OCI-LY7 (cell line): ENCODE measurements at regions not wholly inside any gene's neighbourhood (a gene's known extent, or its start where the extent isn't known, plus 50 kb on each side); places are given as distances from the start of the nearest gene placed in this dataset.

Source experiments
- BruUV-seq: library from RNA; stranded (reverse); fragments of 400-500 nt; replicated peaks from 2 replicates; lab custom pipeline; 2021; lab: Mats Ljungman, UMichigan
- CTCF ChIA-PET: fragments of 300-600 bp; sonication (Branson Sonifier 250); formaldehyde crosslinking; loops from one replicate; lab custom pipeline; 2022; ENCODE audit warnings: antibody characterized with exemption; ENCODE audit not compliant: unreplicated experiment; lab: Charles Lee
- POLR2A ChIA-PET: fragments of 300-600 bp; sonication (Branson Sonifier 250); formaldehyde crosslinking; loops from one replicate; lab custom pipeline; 2022; ENCODE audit warnings: antibody characterized with exemption; lab: Charles Lee
- DNase-seq: peaks from one replicate; pipeline ENCODE4 v3.0.0-alpha.2; 2015; ENCODE audit warnings: low spot score
- H2AFZ ChIP-seq: fragments of 200-600 bp; sonication (generic), shearing (Covaris generic); 2 replicates; pipeline ENCODE4 v1.6.1; 2014; ENCODE audit warnings: mild to moderate bottlenecking, antibody characterized with exemption, low read length, moderate library complexity
- H3K27ac ChIP-seq: fragments of 200-600 bp; sonication (generic); 2 replicates; pipeline ENCODE4 v1.5.1; 2014; ENCODE audit warnings: mixed run types, low read depth, mild to moderate bottlenecking, moderate library complexity, low read length, inconsistent platforms; ENCODE audit not compliant: poor library complexity, severe bottlenecking
- H3K36me3 ChIP-seq: fragments of 200-600 bp; sonication (generic); 2 replicates; pipeline ENCODE4 v1.6.1; 2014; ENCODE audit warnings: mild to moderate bottlenecking, antibody characterized with exemption, low read length, moderate library complexity, mixed read lengths; ENCODE audit not compliant: insufficient read depth
- H3K4me1 ChIP-seq: fragments of 200-600 bp; sonication (generic); 2 replicates; pipeline ENCODE4 v1.5.1; 2014; ENCODE audit warnings: mild to moderate bottlenecking, low read length; ENCODE audit not compliant: insufficient read depth, poor library complexity, severe bottlenecking
- H3K4me2 ChIP-seq: fragments of 200-600 bp; sonication (generic); 2 replicates; pipeline ENCODE4 v1.6.1; 2014; ENCODE audit warnings: mild to moderate bottlenecking, low read length
- H3K4me3 ChIP-seq: fragments of 200-600 bp; sonication (generic); 2 replicates; pipeline ENCODE4 v1.5.1; 2014; ENCODE audit warnings: mild to moderate bottlenecking, low read depth, low read length; ENCODE audit not compliant: poor library complexity, severe bottlenecking
- H3K79me2 ChIP-seq: fragments of 200-600 bp; sonication (generic); 2 replicates; pipeline ENCODE4 v1.6.1; 2016; ENCODE audit warnings: low read depth, mild to moderate bottlenecking, low read length, moderate library complexity, mixed read lengths; ENCODE audit not compliant: insufficient read depth
- H3K9me2 ChIP-seq: fragments of 200-600 bp; sonication (generic); 2 replicates; pipeline ENCODE4 v1.6.1; 2016; ENCODE audit warnings: mild to moderate bottlenecking, low read length, mixed read lengths; ENCODE audit not compliant: insufficient read depth
- H3K9me3 ChIP-seq: fragments of 200-600 bp; sonication (generic); 2 replicates; pipeline ENCODE4 v1.6.1; 2014; ENCODE audit warnings: mild to moderate bottlenecking, mixed run types, low read length, mixed read lengths
- H4K20me1 ChIP-seq: fragments of 200-600 bp; sonication (generic); 2 replicates; pipeline ENCODE4 v1.6.1; 2014; ENCODE audit warnings: mild to moderate bottlenecking, antibody characterized with exemption, low read length, moderate library complexity, mixed read lengths; ENCODE audit not compliant: insufficient read depth
- CTCF ChIP-seq: fragments of 200-600 bp; sonication (generic); conservative IDR thresholded peaks from 2 replicates; pipeline ENCODE4 v1.5.1; 2014; ENCODE audit warnings: mild to moderate bottlenecking, antibody characterized with exemption, low read length, moderate library complexity, mixed read lengths
- EZH2phosphoT487 ChIP-seq: fragments of 200-600 bp; sonication (generic); IDR thresholded peaks from 2 replicates; pipeline ENCODE4 v1.6.1; 2018; ENCODE audit warnings: low read depth, borderline replicate concordance, mild to moderate bottlenecking, mixed run types, antibody characterized with exemption, low read length, moderate library complexity, mixed read lengths
- intact Hi-C: fragments of 100-400 bp; cut with micrococcal nuclease; formaldehyde crosslinking; loops from one replicate; pipeline ENCODE4 v1.10.0; 2022; ENCODE audit not compliant: unreplicated experiment

GRCh38 chr13:34430294-34430693 lies 511.8 kb upstream of the NBEA start:
- intact Hi-C loops, result no loop called here
- ChIA-PET POLR2A (interaction anchor here (1.4 kb wide), 1 partner anchor 14 kb away, joined by 3 read pairs; no protein-coding TSS in a partner anchor), CTCF (no interaction called here)
- Histone ChIP-seq H3K9me3 (no peaks in the 10 kb centered on the region), H3K9me2 (no peaks in the 10 kb centered on the region), H3K4me1 (no peaks in the 10 kb centered on the region), H3K36me3 (no peaks in the 10 kb centered on the region), H2AFZ (no peak overlapping the region), H3K79me2 (no peaks in the 10 kb centered on the region), H3K4me3 (no peak overlapping the region), H4K20me1 (no peaks in the 10 kb centered on the region), H3K4me2 (no peak overlapping the region), H3K27ac (no peak overlapping the region)
- BruUV-seq, result no TSS peak
- no peak for DNase-seq
- TF ChIP-seq CTCF (no peak), EZH2phosphoT487 (no peak)

- no peak for DNase-seq
- no peak overlapping the region for H3K4me3 ChIP-seq
- no TSS peak for BruUV-seq
- ChIA-PET POLR2A (interaction anchor here (0.8 to 1.0 kb wide), 3 partner anchors 36 to 61 kb away, joined by 3 to 5 read pairs (median 3); no protein-coding TSS in a partner anchor), CTCF (no interaction called here)
- no peak overlapping the region for H3K4me2 ChIP-seq
- no peak for TF ChIP-seq EZH2phosphoT487
- TF ChIP-seq CTCF, result no peak
- H3K79me2 ChIP-seq, result no peaks in the 10 kb centered on the region
- H3K4me1 ChIP-seq, result no peaks in the 10 kb centered on the region
- no peaks in the 10 kb centered on the region for H3K36me3 ChIP-seq
- no peaks in the 10 kb centered on the region for H3K9me3 ChIP-seq
- H2AFZ ChIP-seq, result no peak overlapping the region
- intact Hi-C loops, result no loop called here
- no peaks in the 10 kb centered on the region for H3K9me2 ChIP-seq
- H3K27ac ChIP-seq, result no peak overlapping the region
- H4K20me1 ChIP-seq, result no peaks in the 10 kb centered on the region
Observed at GRCh38 chr13:34431827-34432581, 510.1 kb upstream of the NBEA start.

GRCh38 chr13:34435338-34435737 lies 506.7 kb upstream of the NBEA start:
- no peak overlapping the region for H3K27ac ChIP-seq
- no TSS peak for BruUV-seq
- intact Hi-C loops, result no loop called here
- no peak overlapping the region for H2AFZ ChIP-seq
- no peaks in the 10 kb centered on the region for H3K36me3 ChIP-seq
- ChIA-PET POLR2A (interaction anchor here (0.6 kb wide), 1 partner anchor 36 kb away, joined by 4 read pairs; no protein-coding TSS in a partner anchor), CTCF (no interaction called here)
- TF ChIP-seq EZH2phosphoT487, result no peak
- TF ChIP-seq CTCF, result no peak
- no peak overlapping the region for H3K4me2 ChIP-seq
- no peaks in the 10 kb centered on the region for H3K79me2 ChIP-seq
- H3K4me3 ChIP-seq, result no peak overlapping the region
- no peaks in the 10 kb centered on the region for H3K9me3 ChIP-seq
- no peak for DNase-seq
- H4K20me1 ChIP-seq, result no peaks in the 10 kb centered on the region
- H3K4me1 ChIP-seq, result no peaks in the 10 kb centered on the region
- H3K9me2 ChIP-seq, result no peaks in the 10 kb centered on the region
